Psoas muscle (tissue), 7 donors: ENCODE measurements at regions not wholly inside any gene's neighbourhood (a gene's known extent, or its start where the extent isn't known, plus 50 kb on each side); places are given as distances from the start of the nearest gene placed in this dataset.

Source experiments
- ATAC-seq, 4 donors: fragments of 200-7000 bp; cut with Tn5 transposase; one replicate each; pipeline ENCODE4 v1.9.1; 2020; ENCODE audit warnings: moderate library complexity in 3 of 4, mild to moderate bottlenecking in 2 of 4
- DNase-seq, 2 donors: peaks; one replicate each; pipeline ENCODE4 v3.0.0-alpha.2; 2020
- H3K27ac ChIP-seq: fragments of 200-600 bp; one replicate; pipeline ENCODE4 v1.8.0; 2022
- H3K27me3 ChIP-seq, 3 donors: fragments of 200-600 bp in 1 of 3; one replicate each; pipeline versions ENCODE4 v1.6.1 to v1.8.0; 2013 to 2022; ENCODE audit warnings: low read length in 2 of 3, mild to moderate bottlenecking in 2 of 3, moderate library complexity in 1 of 3; ENCODE audit not compliant: insufficient read depth in 3 of 3
- H3K36me3 ChIP-seq, 2 donors: fragments of 200-600 bp in 1 of 2; one replicate each; pipeline versions ENCODE4 v1.6.1 to v1.8.0; 2013 to 2022; ENCODE audit warnings: low read depth in 1 of 2, mild to moderate bottlenecking in 1 of 2, moderate library complexity in 1 of 2; ENCODE audit not compliant: insufficient read depth in 1 of 2
- H3K4me1 ChIP-seq: fragments of 200-600 bp; one replicate; pipeline ENCODE4 v1.8.0; 2022
- H3K4me3 ChIP-seq: fragments of 200-600 bp; one replicate; pipeline ENCODE4 v1.8.0; 2022; ENCODE audit warnings: mild to moderate bottlenecking
- H3K9me3 ChIP-seq: fragments of 200-600 bp; one replicate; pipeline ENCODE4 v1.8.0; 2022
- WGBS, 3 donors: extraction: QIAGEN DNeasy Blood & Tissue Kit; methylation state at CpG; one replicate each; pipeline versions ENCODE4 v1.1.6 to v1.1.7; 2013; 5-methylcytosine and 5-hydroxymethylcytosine counted together
- intact Hi-C, 2 donors: fragments of 100-400 bp; cut with DNase I; formaldehyde crosslinking; loops; one replicate each; pipeline versions ENCODE4 v1.11.0 to v1.14.2; 2022
- TF ChIP-seq, protein P1 (sequence below): fragments of 200-600 bp; IDR thresholded peaks from one replicate; pipeline ENCODE4 v1.8.0; 2022; ENCODE audit warnings: antibody characterized with exemption
- donor health status: healthy with polysubstance abuse.
- donor health status: DM: no; HTN: no; CAD: no; lungs with moderate emphysema.
- donor health status: Bipolar disorder and iron deficiency.
- donor health status: healthy.
- donor health status: DM: yes; HTN: yes; CAD: no.
- donor health status: DM: no; HTN: no; CAD: no.
- donor health status: DM: yes; HTN: yes; CAD: no.

DNA sequence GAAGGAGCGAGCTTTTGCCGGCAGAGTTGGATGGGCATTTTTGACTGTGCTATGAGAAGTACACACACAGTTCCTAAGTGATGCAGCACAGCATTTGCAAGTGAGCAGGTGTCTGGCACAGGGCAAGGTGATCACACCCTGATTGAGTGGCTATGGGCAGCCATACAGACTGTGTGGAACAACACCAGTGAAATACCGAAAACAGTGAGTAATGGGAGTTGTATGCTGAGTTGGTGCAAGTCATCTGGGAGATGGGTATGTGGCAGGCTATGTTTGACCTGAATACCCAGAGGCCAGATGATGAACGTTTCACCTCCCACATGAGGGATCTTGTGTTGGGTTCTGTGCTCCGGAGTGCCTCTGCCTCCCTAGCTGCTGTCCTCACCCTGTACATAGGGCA, 53.5 kb upstream of the TIPARP start:
- peaks cover 4% of the 10 kb centered on the region for H3K4me1 ChIP-seq
- no peak overlapping the region for H3K4me3 ChIP-seq
- H3K9me3 ChIP-seq, result no peaks in the 10 kb centered on the region
- no peaks in the 10 kb centered on the region for H3K36me3 ChIP-seq
- ATAC-seq, result peak in 3 of 4 donors; percentile 58 to 68 (median 64)
- WGBS, 3 donors, result 72 to 83% (median 80%) methylated on average over 5 of the region's 5 CpGs
- H3K27me3 ChIP-seq, result no peaks in the 10 kb centered on the region
- H3K27ac ChIP-seq, result no peak overlapping the region
- intact Hi-C loops, result no loop called here
- TF ChIP-seq, protein P1, sequence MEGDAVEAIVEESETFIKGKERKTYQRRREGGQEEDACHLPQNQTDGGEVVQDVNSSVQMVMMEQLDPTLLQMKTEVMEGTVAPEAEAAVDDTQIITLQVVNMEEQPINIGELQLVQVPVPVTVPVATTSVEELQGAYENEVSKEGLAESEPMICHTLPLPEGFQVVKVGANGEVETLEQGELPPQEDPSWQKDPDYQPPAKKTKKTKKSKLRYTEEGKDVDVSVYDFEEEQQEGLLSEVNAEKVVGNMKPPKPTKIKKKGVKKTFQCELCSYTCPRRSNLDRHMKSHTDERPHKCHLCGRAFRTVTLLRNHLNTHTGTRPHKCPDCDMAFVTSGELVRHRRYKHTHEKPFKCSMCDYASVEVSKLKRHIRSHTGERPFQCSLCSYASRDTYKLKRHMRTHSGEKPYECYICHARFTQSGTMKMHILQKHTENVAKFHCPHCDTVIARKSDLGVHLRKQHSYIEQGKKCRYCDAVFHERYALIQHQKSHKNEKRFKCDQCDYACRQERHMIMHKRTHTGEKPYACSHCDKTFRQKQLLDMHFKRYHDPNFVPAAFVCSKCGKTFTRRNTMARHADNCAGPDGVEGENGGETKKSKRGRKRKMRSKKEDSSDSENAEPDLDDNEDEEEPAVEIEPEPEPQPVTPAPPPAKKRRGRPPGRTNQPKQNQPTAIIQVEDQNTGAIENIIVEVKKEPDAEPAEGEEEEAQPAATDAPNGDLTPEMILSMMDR, result no peak
- DNase-seq, result no peak

DNA sequence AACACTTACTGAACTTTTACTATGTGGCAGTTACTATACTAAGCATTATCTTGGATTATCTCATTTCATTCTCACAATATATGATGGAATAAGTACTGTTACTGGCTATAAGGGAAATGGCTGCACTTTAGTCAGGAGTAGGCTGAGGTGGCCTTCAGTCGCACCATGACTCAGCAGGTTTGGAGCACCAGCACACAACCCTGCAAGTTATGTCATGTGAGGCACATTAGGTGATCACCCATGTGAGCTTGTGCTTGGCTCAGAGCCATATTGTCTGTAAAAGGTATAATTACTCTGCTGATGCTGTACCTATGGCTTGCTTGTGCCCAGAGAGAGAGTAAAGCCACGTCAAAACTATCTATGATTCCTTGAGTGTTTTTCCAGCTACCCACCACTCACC, 54.1 kb upstream of the TIPARP start:
- ATAC-seq, result no peak
- WGBS, 3 donors, result 80 to 92% (median 84%) methylated on average over 2 of the region's 2 CpGs
- Histone ChIP-seq H3K4me3 (no peak overlapping the region), H3K36me3 (no peaks in the 10 kb centered on the region), H3K27ac (no peak overlapping the region), H3K4me1 (peaks cover 3% of the 10 kb centered on the region), H3K27me3 (no peaks in the 10 kb centered on the region), H3K9me3 (no peaks in the 10 kb centered on the region)
- intact Hi-C loops, result no loop called here
- no peak for DNase-seq
- TF ChIP-seq, protein P1, result no peak

DNA sequence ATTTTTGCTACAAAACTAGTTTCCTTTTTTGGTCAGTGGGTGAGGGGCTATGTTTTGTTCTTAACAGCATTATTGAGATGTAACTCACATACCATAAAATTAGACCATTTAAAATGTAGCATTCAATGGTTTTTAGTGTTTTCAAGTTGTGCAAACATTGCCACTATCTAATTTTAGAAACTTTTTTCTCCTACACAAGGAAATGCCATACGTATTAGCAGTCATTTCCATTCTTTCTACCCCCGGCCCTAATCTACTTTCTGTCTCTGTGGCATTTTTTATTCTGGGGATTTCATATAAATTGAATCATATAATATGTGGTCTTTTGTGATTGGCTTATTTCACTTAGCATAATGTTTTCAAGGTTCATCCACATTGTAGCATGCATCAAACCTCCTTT, 55.0 kb upstream of the TIPARP start:
- Histone ChIP-seq H3K9me3 (no peaks in the 10 kb centered on the region), H3K4me1 (peaks cover 3% of the 10 kb centered on the region), H3K36me3 (no peaks in the 10 kb centered on the region), H3K4me3 (no peak overlapping the region), H3K27me3 (no peaks in the 10 kb centered on the region), H3K27ac (no peak overlapping the region)
- DNase-seq (no peak), ATAC-seq (no peak)
- 65 to 76% (median 75%) methylated on average over 2 of the region's 2 CpGs for WGBS, 3 donors
- intact Hi-C loops, result no loop called here
- TF ChIP-seq, protein P1, result no peak

DNA sequence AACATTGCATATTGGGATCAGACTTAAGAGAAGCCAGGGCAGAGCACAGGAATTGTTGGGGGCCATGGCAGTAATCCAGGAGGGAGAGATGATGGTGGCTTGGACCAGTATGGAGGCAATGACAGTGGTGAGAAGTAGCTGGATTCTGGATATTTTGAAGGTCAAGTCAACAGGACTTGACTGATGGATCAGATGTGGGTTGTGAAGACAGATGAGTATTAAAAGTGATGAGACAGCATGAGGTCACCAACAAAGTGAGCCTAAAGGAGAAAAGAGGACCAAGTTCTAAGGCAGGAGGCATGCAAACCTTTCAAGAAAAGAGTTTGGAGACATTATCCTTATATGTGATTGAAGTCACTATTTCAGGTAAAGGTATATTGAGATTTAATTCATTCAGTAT, 56.6 kb upstream of the TIPARP start:
- TF ChIP-seq, protein P1, result no peak
- H3K27me3 ChIP-seq, result no peaks in the 10 kb centered on the region
- ATAC-seq (no peak), DNase-seq (no peak)
- intact Hi-C loops, result no loop called here
- H3K4me1 ChIP-seq, result peaks cover 3% of the 10 kb centered on the region
- no peaks in the 10 kb centered on the region for H3K9me3 ChIP-seq
- H3K36me3 ChIP-seq, result no peaks in the 10 kb centered on the region
- H3K4me3 ChIP-seq, result no peak overlapping the region
- H3K27ac ChIP-seq, result no peak overlapping the region

DNA sequence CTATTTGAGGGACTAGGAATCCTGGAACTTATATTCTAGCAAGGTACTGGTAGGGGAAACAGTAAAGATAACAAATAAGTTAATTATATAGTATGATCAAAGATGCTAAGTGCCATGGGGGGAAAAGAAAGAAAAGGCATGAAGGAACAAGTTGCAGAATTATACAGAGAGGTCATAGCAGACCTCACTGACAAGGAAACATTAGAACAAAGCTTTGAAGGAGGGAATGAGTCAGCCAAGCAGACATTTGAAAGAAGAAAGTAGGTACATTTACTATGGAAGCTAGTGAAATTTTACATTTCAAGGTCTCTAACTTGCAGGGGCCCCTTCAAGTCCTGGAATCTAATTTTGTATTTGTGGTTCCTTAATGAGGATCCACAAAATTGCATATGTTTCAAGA, 57.2 kb upstream of the TIPARP start:
- Histone ChIP-seq H3K27me3 (no peaks in the 10 kb centered on the region), H3K27ac (no peak overlapping the region), H3K4me3 (no peak overlapping the region), H3K4me1 (peaks cover 3% of the 10 kb centered on the region), H3K9me3 (no peaks in the 10 kb centered on the region), H3K36me3 (no peaks in the 10 kb centered on the region)
- intact Hi-C loops, result no loop called here
- DNase-seq (no peak), ATAC-seq (no peak)
- TF ChIP-seq, protein P1, result no peak
